Cardiac muscle cell (in vitro differentiated cells and primary cell): ENCODE measurements at regions not wholly inside any gene's neighbourhood (a gene's known extent, or its start where the extent isn't known, plus 50 kb on each side); places are given as distances from the start of the nearest gene placed in this dataset.

ENCODE experiments used
- DNase-seq, 2 donors: peaks; one replicate each; pipeline versions ENCODE4 v3.0.0 to v3.0.0-alpha.2; 2010 to 2017; ENCODE audit warnings: low read depth in 1 of 2, low spot score in 1 of 2
- H3K27ac ChIP-seq: fragments of 200-600 bp; sonication (generic); 2 replicates; pipeline ENCODE4 v1.5.1; 2016
- H3K27me3 ChIP-seq: fragments of 200-600 bp; sonication (generic); 2 replicates; pipeline ENCODE4 v1.6.0; 2016; ENCODE audit warnings: control low read depth
- H3K36me3 ChIP-seq: fragments of 200-600 bp; sonication (generic); 2 replicates; pipeline ENCODE4 v1.5.1; 2016; ENCODE audit warnings: control low read depth
- H3K4me1 ChIP-seq: fragments of 200-600 bp; sonication (generic); 2 replicates; pipeline ENCODE4 v1.8.1; 2017; ENCODE audit warnings: low read depth, mild to moderate bottlenecking, mixed run types
- H3K4me3 ChIP-seq: fragments of 200-600 bp; sonication (generic); 2 replicates; pipeline ENCODE4 v1.5.1; 2016; ENCODE audit warnings: mild to moderate bottlenecking
- H3K9me3 ChIP-seq: fragments of 200-600 bp; sonication (generic); 2 replicates; pipeline ENCODE4 v1.5.1; 2017; ENCODE audit warnings: low read depth, mild to moderate bottlenecking, control low read depth
- TF ChIP-seq, protein P1 (sequence below): IDR thresholded peaks from 2 replicates; pipeline ENCODE4 v1.5.1; 2012; ENCODE audit warnings: low read depth, mild to moderate bottlenecking, low read length

DNA sequence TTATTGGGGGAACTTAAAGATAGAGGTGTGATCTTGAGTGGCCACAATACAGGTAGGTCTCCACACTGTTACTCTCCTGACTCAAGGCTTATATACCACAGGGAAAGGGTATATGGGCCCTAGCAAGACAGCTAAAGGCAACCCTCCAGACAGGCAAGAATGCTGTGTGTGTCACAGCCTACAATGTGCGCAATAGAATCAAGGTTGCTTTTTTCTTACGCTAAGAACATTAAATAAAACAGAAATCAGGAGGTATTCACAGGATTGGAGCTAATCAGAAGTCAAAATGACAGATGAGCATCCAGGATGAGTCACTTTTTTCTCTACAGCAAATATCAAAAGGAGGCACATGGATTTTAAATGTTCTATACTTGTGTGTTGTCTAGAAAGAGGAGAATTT is 1797.9 kb upstream of the SEL1L start:
- peaks cover 6% of the 10 kb centered on the region for H3K4me1 ChIP-seq
- H3K27ac ChIP-seq: no peak overlapping the region
- no peaks in the 10 kb centered on the region for H3K36me3 ChIP-seq
- H3K9me3 ChIP-seq: no peaks in the 10 kb centered on the region
- TF ChIP-seq, protein P1, sequence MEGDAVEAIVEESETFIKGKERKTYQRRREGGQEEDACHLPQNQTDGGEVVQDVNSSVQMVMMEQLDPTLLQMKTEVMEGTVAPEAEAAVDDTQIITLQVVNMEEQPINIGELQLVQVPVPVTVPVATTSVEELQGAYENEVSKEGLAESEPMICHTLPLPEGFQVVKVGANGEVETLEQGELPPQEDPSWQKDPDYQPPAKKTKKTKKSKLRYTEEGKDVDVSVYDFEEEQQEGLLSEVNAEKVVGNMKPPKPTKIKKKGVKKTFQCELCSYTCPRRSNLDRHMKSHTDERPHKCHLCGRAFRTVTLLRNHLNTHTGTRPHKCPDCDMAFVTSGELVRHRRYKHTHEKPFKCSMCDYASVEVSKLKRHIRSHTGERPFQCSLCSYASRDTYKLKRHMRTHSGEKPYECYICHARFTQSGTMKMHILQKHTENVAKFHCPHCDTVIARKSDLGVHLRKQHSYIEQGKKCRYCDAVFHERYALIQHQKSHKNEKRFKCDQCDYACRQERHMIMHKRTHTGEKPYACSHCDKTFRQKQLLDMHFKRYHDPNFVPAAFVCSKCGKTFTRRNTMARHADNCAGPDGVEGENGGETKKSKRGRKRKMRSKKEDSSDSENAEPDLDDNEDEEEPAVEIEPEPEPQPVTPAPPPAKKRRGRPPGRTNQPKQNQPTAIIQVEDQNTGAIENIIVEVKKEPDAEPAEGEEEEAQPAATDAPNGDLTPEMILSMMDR: no peak
- DNase-seq: no peak
- no peak overlapping the region for H3K4me3 ChIP-seq
- H3K27me3 ChIP-seq: no peaks in the 10 kb centered on the region

DNA sequence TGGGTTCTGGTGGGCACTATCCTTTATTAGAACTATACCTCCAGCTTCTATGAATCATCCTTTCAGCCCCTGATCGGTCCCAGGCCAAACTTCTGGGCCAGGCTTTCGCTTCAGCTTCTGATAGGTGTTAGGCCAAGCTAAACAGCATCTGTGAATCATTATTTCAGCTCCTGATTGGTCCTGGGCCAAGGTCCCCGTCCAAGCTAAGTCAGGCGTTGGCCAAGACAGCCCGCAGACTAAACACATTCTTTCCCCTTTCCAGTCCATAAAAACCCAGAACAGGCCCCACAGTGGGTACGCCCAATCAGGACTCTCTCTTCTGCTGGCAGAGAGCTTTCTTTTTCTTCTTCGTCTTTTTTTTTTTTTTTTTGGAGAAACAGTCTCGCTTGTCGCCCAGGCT is 1808.9 kb upstream of the SEL1L start:
- Histone ChIP-seq H3K9me3 (no peaks in the 10 kb centered on the region), H3K4me3 (no peak overlapping the region), H3K36me3 (no peaks in the 10 kb centered on the region), H3K4me1 (no peaks in the 10 kb centered on the region), H3K27ac (no peak overlapping the region), H3K27me3 (no peaks in the 10 kb centered on the region)
- peak in 1 of 2 donors; percentile 1 for DNase-seq
- TF ChIP-seq, protein P1: no peak

DNA sequence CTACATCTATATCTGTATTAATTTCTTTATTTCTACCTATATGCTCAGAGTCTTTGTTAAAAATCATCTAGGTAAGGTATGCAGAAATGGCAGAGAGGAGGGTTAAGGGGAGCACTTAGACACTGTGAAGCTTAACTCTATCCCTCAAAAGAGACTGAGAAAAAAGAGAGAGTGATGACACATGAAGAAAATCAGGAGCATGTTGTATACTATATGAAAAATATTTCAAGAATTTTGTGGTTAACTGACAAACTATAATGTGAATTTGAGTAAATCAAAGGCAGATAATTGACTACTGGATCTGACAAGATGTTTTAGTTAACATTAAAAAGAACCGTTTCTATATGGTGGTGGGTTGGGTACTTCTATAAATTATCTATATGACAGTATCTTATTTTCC is 1814.2 kb upstream of the SEL1L start:
- no peak for DNase-seq
- no peaks in the 10 kb centered on the region for H3K4me1 ChIP-seq
- H3K27ac ChIP-seq: no peak overlapping the region
- TF ChIP-seq, protein P1: no peak
- no peak overlapping the region for H3K4me3 ChIP-seq
- no peaks in the 10 kb centered on the region for H3K36me3 ChIP-seq
- no peaks in the 10 kb centered on the region for H3K9me3 ChIP-seq
- H3K27me3 ChIP-seq: no peaks in the 10 kb centered on the region

DNA sequence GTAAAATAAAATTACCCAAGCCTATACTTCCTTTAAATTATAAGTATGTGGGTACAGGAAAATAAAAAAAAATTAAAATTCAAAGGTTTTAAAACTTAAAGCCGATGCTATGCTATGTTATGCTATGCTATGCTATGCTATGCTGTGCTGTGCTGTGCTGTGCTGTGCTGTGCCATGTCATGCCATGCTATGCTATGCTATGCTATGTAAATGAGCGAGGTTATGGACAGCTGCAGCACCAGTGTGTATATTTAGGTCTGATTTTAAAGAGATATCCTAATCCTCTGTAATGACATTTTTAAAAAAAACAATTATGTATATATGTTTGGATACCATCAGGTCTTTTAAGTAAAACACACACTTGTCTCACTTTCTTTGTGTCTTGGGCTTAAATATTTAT is 1822.0 kb upstream of the SEL1L start:
- Histone ChIP-seq H3K27ac (no peak overlapping the region), H3K36me3 (no peaks in the 10 kb centered on the region), H3K9me3 (no peaks in the 10 kb centered on the region), H3K27me3 (no peaks in the 10 kb centered on the region), H3K4me1 (no peaks in the 10 kb centered on the region), H3K4me3 (no peak overlapping the region)
- DNase-seq: no peak
- TF ChIP-seq, protein P1: no peak

DNA sequence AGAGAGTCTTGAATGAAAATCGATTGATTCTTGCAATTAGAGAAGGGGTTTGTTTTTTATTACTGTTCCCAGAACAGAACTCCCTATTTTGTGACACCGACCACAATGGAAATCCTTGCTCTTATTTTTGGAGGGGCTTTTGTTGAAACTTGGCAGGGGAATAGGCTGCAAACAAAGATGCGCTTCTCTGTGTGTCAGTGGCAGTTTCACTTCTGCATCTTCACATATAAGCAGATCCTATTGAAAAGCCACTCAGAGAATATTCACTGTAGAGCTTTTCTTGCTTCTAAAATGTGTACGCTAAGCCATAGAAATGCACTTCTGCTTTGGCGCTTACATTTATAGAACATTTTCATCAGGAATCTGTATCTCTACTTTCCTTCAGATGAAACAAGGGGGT is 1822.4 kb upstream of the SEL1L start:
- H3K27ac ChIP-seq: no peak overlapping the region
- H3K36me3 ChIP-seq: no peaks in the 10 kb centered on the region
- H3K4me3 ChIP-seq: no peak overlapping the region
- H3K27me3 ChIP-seq: no peaks in the 10 kb centered on the region
- TF ChIP-seq, protein P1: no peak
- no peaks in the 10 kb centered on the region for H3K9me3 ChIP-seq
- no peaks in the 10 kb centered on the region for H3K4me1 ChIP-seq
- no peak for DNase-seq

DNA sequence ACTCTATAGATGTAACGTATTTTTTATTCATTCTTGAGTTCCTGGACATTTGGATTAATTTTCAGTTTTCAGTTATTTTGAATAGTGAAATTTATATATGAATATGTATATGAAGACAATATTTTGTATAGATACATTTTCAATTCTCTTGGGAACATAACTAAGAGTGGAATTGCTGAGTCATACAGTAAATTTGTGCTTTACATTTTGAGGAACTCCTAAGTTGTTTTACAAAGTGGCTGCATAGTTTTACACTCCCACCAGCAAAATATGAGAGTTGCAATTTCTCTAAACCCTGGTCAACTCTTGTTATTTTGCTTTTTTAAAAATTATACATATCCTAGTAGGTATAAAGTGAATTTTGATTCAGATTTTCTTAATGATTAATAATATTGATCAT is 1838.6 kb upstream of the SEL1L start:
- TF ChIP-seq, protein P1: no peak
- Histone ChIP-seq H3K9me3 (no peaks in the 10 kb centered on the region), H3K27me3 (no peaks in the 10 kb centered on the region), H3K36me3 (no peaks in the 10 kb centered on the region), H3K4me3 (no peak overlapping the region), H3K27ac (no peak overlapping the region), H3K4me1 (no peaks in the 10 kb centered on the region)
- DNase-seq: no peak
